ENCODE measurements at regions not wholly inside any gene's neighbourhood (a gene's known extent, or its start where the extent isn't known, plus 50 kb on each side); places are given as distances from the start of the nearest gene placed in this dataset.
A peak's percentile ranks its signal among the peaks of the same experiment; 100 is the strongest.

- Histone ChIP-seq H3K4me3 (no peak overlapping the region), H3K4me1 (no peaks in the 10 kb centered on the region), H3K27me3 (no peaks in the 10 kb centered on the region), H3K9me3 (peaks cover 0 to 16% (median 0%) of the 10 kb centered on the region in 3 donors), H3K36me3 (replicated peaks in 1 of 2; ENCODE audit: insufficient read depth in 1 of 2, low read depth in 2 of 2) (no peaks in the 10 kb centered on the region), H3K27ac (no peak overlapping the region)
- DNase-seq (no peak), ATAC-seq (no peak)
- TF ChIP-seq, protein P1, sequence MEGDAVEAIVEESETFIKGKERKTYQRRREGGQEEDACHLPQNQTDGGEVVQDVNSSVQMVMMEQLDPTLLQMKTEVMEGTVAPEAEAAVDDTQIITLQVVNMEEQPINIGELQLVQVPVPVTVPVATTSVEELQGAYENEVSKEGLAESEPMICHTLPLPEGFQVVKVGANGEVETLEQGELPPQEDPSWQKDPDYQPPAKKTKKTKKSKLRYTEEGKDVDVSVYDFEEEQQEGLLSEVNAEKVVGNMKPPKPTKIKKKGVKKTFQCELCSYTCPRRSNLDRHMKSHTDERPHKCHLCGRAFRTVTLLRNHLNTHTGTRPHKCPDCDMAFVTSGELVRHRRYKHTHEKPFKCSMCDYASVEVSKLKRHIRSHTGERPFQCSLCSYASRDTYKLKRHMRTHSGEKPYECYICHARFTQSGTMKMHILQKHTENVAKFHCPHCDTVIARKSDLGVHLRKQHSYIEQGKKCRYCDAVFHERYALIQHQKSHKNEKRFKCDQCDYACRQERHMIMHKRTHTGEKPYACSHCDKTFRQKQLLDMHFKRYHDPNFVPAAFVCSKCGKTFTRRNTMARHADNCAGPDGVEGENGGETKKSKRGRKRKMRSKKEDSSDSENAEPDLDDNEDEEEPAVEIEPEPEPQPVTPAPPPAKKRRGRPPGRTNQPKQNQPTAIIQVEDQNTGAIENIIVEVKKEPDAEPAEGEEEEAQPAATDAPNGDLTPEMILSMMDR (IDR thresholded peaks at IDR 0.05) = no peak
- no peak for TF ChIP-seq POLR2A (IDR thresholded peaks at IDR 0.05)
- WGBS, 2 donors = 84 to 95% methylated on average over 5 of the region's 5 CpGs
- intact Hi-C loops (cut with DNase I) = no loop called here
These were observed 104.4 kb upstream of the C2CD4B start for GRCh38 chr15:62269504-62269903.

DNA sequence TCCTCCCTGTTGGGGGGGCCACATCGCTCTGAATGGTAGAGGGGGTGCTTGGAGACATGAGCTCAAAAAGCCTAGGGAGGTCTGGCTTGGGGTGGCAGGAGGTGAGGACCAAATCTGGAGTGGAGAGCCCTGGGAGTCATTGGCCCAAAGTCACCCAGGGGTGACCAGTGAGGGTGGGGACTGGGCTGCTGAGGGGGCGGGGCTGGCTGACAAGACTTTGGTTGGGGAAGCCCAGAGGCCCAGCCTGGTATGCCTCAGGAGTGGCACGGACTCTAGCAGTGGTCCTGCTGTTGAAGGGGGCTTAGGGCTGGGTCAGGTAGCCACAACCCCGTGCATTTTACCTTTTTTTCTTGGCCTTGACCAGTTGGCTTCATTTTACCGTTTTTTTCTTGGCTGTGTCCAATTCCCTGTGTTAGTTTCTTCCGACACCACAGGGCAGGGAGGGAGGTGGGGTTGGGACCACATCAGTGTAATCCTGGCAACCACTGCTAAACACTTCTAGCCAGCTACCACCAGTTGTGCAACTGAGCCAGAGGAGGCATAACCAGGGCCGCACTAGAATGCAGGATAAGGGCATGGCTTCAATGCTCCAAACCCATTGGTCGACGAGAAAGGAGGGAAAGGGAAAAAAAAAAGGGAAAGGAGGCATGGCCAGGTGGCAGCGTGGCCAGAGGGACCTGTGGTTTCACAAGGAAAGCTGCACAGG, 105.3 kb upstream of the C2CD4B start:
- Histone ChIP-seq H3K9me3 (peaks cover 0 to 16% (median 0%) of the 10 kb centered on the region in 3 donors), H3K27ac (no peak overlapping the region), H3K4me1 (no peaks in the 10 kb centered on the region), H3K27me3 (no peaks in the 10 kb centered on the region), H3K36me3 (replicated peaks in 1 of 2; ENCODE audit: insufficient read depth in 1 of 2, low read depth in 2 of 2) (no peaks in the 10 kb centered on the region), H3K4me3 (no peak overlapping the region)
- intact Hi-C loops (cut with DNase I) = no loop called here
- TF ChIP-seq, protein P1 (IDR thresholded peaks at IDR 0.05) = no peak
- TF ChIP-seq POLR2A (IDR thresholded peaks at IDR 0.05) = no peak
- WGBS, 2 donors = 78 to 85% methylated on average over 10 of the region's 10 CpGs
- no peak for DNase-seq
- ATAC-seq = no peak

DNA sequence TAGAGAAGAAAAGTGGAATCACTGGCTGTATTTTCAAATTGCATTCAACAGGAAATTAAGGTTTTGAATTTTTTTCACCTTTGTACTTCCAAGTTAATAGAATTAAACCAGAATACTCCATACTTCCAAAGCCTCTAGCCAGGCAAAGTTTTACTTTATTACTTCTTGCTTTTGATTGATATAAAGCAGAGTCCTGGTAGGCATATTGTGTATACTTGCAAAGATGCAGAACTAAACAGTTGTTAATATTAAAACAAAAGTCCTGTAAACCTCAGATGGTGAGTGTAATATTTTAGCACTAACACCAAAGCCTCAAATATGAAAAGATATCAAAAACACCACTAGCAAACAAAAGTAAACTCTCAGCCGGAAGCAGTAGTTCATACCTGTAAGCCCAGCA, 107.2 kb upstream of the C2CD4B start:
- WGBS, 2 donors = 82 to 88% methylated on average over 1 of the region's 1 CpG
- no peak overlapping the region for H3K27ac ChIP-seq

DNA sequence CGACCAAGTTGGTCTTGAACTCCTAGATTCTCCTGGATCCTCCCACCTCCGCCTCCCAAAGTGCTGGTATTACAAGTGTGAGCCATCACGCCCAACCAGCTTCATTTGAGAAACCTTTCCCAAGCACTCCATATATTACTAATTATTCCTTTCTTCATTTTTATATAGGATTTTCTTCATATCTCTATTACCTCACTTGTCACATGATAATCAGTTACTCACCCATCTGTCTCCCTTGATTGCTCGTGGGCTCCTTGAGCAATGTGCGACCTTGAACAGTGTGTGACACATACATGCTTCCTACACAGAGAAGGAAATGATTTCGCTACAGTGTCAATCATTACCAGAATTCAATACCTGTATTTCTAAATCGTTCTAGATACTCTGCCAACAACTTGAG, 110.7 kb upstream of the C2CD4B start:
- H3K36me3 ChIP-seq (replicated peaks in 1 of 2; ENCODE audit: insufficient read depth in 1 of 2, low read depth in 2 of 2) = no peaks in the 10 kb centered on the region
- TF ChIP-seq, protein P1 (IDR thresholded peaks at IDR 0.05) = no peak
- TF ChIP-seq POLR2A (IDR thresholded peaks at IDR 0.05) = no peak
- ATAC-seq = no peak

More for the DNA sequence above, 107.2 kb upstream of the C2CD4B start:
- H3K4me3 ChIP-seq = no peak overlapping the region
- no peaks in the 10 kb centered on the region for H3K27me3 ChIP-seq
- no peaks in the 10 kb centered on the region for H3K36me3 ChIP-seq (replicated peaks in 1 of 2; ENCODE audit: insufficient read depth in 1 of 2, low read depth in 2 of 2)
- H3K4me1 ChIP-seq = no peaks in the 10 kb centered on the region
- intact Hi-C loops (cut with DNase I) = no loop called here
- ATAC-seq (no peak), DNase-seq (no peak)
- TF ChIP-seq, protein P1 (IDR thresholded peaks at IDR 0.05) = no peak
- no peak for TF ChIP-seq POLR2A (IDR thresholded peaks at IDR 0.05)
- H3K9me3 ChIP-seq = peaks cover 0 to 16% (median 0%) of the 10 kb centered on the region in 3 donors

More for the DNA sequence above, 110.7 kb upstream of the C2CD4B start:
- intact Hi-C loops (cut with DNase I) = no loop called here
- Histone ChIP-seq H3K9me3 (peaks cover 0 to 3% (median 0%) of the 10 kb centered on the region in 3 donors), H3K4me3 (no peak overlapping the region), H3K4me1 (no peaks in the 10 kb centered on the region), H3K27ac (no peak overlapping the region), H3K27me3 (no peaks in the 10 kb centered on the region)
- 62 to 67% methylated on average over 7 of the region's 7 CpGs for WGBS, 2 donors
- peak in 3 of 4 donors; percentile 24 to 49 (median 25) for DNase-seq

Data from body of pancreas (tissue), 4 donors.